Testis (tissue), 2 donors: ENCODE measurements at regions not wholly inside any gene's neighbourhood (a gene's known extent, or its start where the extent isn't known, plus 50 kb on each side); places are given as distances from the start of the nearest gene placed in this dataset.

ENCODE experiments used
- POLR2A ChIP-seq: fragments of 450-650 bp; IDR thresholded peaks from one replicate; pipeline ENCODE4 v1.6.1; 2017; ENCODE audit warnings: antibody characterized with exemption, mild to moderate bottlenecking, moderate library complexity
- TF ChIP-seq, protein P1 (sequence below), 3 experiments: fragments of 450-650 bp in 2 of 3; fragments of 200-600 bp in 1 of 3; sonication (generic) in 1 of 3; IDR thresholded peaks; one replicate each; pipeline ENCODE4 v1.5.1; 2016 to 2019; ENCODE audit warnings: antibody characterized with exemption in 3 of 3, mild to moderate bottlenecking in 2 of 3, moderate library complexity in 1 of 3

- TF ChIP-seq POLR2A = no peak
- TF ChIP-seq, protein P1, sequence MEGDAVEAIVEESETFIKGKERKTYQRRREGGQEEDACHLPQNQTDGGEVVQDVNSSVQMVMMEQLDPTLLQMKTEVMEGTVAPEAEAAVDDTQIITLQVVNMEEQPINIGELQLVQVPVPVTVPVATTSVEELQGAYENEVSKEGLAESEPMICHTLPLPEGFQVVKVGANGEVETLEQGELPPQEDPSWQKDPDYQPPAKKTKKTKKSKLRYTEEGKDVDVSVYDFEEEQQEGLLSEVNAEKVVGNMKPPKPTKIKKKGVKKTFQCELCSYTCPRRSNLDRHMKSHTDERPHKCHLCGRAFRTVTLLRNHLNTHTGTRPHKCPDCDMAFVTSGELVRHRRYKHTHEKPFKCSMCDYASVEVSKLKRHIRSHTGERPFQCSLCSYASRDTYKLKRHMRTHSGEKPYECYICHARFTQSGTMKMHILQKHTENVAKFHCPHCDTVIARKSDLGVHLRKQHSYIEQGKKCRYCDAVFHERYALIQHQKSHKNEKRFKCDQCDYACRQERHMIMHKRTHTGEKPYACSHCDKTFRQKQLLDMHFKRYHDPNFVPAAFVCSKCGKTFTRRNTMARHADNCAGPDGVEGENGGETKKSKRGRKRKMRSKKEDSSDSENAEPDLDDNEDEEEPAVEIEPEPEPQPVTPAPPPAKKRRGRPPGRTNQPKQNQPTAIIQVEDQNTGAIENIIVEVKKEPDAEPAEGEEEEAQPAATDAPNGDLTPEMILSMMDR (IDR thresholded peaks at IDR 0.05) = no peak
These were observed 124.1 kb upstream of the KCNK2 start for GRCh38 chr1:214958486-214958885.
